Endometrium (tissue), 2 donors: ENCODE measurements at regions not wholly inside any gene's neighbourhood (a gene's known extent, or its start where the extent isn't known, plus 50 kb on each side); places are given as distances from the start of the nearest gene placed in this dataset.
"Not testable (repeated sequence)": the region's sequence is repeated elsewhere in the genome, so short reads cannot be mapped to it uniquely, and the experiment has no call there.

Source experiments
- FAIRE-seq: peaks from 2 replicates; lab custom pipeline; 2012; peaks lifted over from hg19 to GRCh38; lab: Jason Lieb, UNC
- donor health status: control.
- donor health status: control.

- no peak for FAIRE-seq
These were observed 965.4 kb upstream of the GRIA3 start for GRCh38 chrX:122218666-122219065.

- no peak for FAIRE-seq
These were observed 964.9 kb upstream of the GRIA3 start for GRCh38 chrX:122219226-122219625.

GRCh38 chrX:122219735-122220134, 964.3 kb upstream of the GRIA3 start:
- no peak for FAIRE-seq

- no peak for FAIRE-seq
These were observed 963.3 kb upstream of the GRIA3 start for GRCh38 chrX:122220644-122221373.

GRCh38 chrX:122221810-122222209, 962.3 kb upstream of the GRIA3 start:
- not testable (repeated sequence) for FAIRE-seq

GRCh38 chrX:122224137-122224536, 959.9 kb upstream of the GRIA3 start:
- FAIRE-seq, result not testable (repeated sequence)

GRCh38 chrX:122238801-122239200, 945.3 kb upstream of the GRIA3 start:
- no peak for FAIRE-seq

- no peak for FAIRE-seq
These were observed 942.1 kb upstream of the GRIA3 start for GRCh38 chrX:122241959-122242358.

GRCh38 chrX:122244080-122244479, 940.0 kb upstream of the GRIA3 start:
- FAIRE-seq, result no peak

- FAIRE-seq, result no peak
These were observed 938.9 kb upstream of the GRIA3 start for GRCh38 chrX:122245175-122245574.

- no peak for FAIRE-seq
These were observed 938.1 kb upstream of the GRIA3 start for GRCh38 chrX:122245943-122246342.

GRCh38 chrX:122246937-122247336, 937.1 kb upstream of the GRIA3 start:
- FAIRE-seq, result no peak

GRCh38 chrX:122248681-122249080, 935.4 kb upstream of the GRIA3 start:
- FAIRE-seq, result no peak

GRCh38 chrX:122252454-122252853, 931.6 kb upstream of the GRIA3 start:
- FAIRE-seq, result no peak

- FAIRE-seq, result no peak
These were observed 915.7 kb upstream of the GRIA3 start for GRCh38 chrX:122268353-122268752.

- no peak for FAIRE-seq
These were observed 914.8 kb upstream of the GRIA3 start for GRCh38 chrX:122269243-122269781.

- no peak for FAIRE-seq
These were observed 913.1 kb upstream of the GRIA3 start for GRCh38 chrX:122270809-122271494.

- FAIRE-seq, result no peak
These were observed 912.1 kb upstream of the GRIA3 start for GRCh38 chrX:122272011-122272410.

- FAIRE-seq, result no peak
These were observed 904.3 kb upstream of the GRIA3 start for GRCh38 chrX:122279746-122280145.

- not testable (repeated sequence) for FAIRE-seq
These were observed 884.3 kb upstream of the GRIA3 start for GRCh38 chrX:122299822-122300221.

- no peak for FAIRE-seq
These were observed 882.6 kb upstream of the GRIA3 start for GRCh38 chrX:122301491-122301890.

GRCh38 chrX:122303761-122304160, 880.3 kb upstream of the GRIA3 start:
- FAIRE-seq, result no peak

- FAIRE-seq, result no peak
These were observed 839.3 kb upstream of the GRIA3 start for GRCh38 chrX:122344816-122345215.
